ENCODE measurements at regions not wholly inside any gene's neighbourhood (a gene's known extent, or its start where the extent isn't known, plus 50 kb on each side); places are given as distances from the start of the nearest gene placed in this dataset.

GRCh38 chr4:156456830-156457229, 503.2 kb upstream of the CTSO start:
- TF ChIP-seq CTCF (IDR thresholded peaks at IDR 0.05) (no peak), POLR2A (IDR thresholded peaks at IDR 0.05) (no peak)

Data from body of pancreas (tissue), 4 donors.